ENCODE measurements at regions not wholly inside any gene's neighbourhood (a gene's known extent, or its start where the extent isn't known, plus 50 kb on each side); places are given as distances from the start of the nearest gene placed in this dataset.

DNA sequence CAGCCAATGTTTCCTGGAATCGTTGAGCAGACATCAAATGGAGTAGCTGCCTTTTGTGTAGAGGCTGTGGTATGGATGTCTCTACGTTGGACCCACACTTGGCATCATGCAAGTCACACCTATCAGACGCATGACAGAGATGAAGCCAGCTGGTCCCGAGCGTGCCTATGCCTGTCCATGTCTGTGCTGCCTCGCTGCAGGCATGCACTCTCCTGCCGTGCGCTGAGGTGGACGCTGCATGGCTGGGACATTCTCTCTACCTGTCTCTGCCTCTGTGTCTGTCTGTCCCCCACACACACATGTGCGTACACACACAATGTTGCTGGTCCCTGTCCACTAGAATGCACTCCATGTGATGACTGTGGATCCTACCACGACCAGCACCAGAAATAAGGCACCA is 514.2 kb upstream of the MYT1L start:
- intact Hi-C loops (cut with DNase I), result loop anchor here in 1 of 2 donors (5.0 kb wide), 1 partner anchor 73 kb away; no protein-coding TSS in a partner anchor
- WGBS, 3 donors, result 88 to 91% (median 90%) methylated on average over 11 of the region's 11 CpGs
- DNase-seq (no peak), ATAC-seq (no peak)
- H3K4me3 ChIP-seq, result no peak overlapping the region
- no peaks in the 10 kb centered on the region for H3K9me3 ChIP-seq
- H3K4me1 ChIP-seq, result peaks cover 6% of the 10 kb centered on the region
- TF ChIP-seq, protein P1, sequence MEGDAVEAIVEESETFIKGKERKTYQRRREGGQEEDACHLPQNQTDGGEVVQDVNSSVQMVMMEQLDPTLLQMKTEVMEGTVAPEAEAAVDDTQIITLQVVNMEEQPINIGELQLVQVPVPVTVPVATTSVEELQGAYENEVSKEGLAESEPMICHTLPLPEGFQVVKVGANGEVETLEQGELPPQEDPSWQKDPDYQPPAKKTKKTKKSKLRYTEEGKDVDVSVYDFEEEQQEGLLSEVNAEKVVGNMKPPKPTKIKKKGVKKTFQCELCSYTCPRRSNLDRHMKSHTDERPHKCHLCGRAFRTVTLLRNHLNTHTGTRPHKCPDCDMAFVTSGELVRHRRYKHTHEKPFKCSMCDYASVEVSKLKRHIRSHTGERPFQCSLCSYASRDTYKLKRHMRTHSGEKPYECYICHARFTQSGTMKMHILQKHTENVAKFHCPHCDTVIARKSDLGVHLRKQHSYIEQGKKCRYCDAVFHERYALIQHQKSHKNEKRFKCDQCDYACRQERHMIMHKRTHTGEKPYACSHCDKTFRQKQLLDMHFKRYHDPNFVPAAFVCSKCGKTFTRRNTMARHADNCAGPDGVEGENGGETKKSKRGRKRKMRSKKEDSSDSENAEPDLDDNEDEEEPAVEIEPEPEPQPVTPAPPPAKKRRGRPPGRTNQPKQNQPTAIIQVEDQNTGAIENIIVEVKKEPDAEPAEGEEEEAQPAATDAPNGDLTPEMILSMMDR (IDR thresholded peaks at IDR 0.05), result no peak
- no peaks in the 10 kb centered on the region for H3K27me3 ChIP-seq (ENCODE audit: insufficient read depth in 3 of 3, low read length in 2 of 3)
- H3K27ac ChIP-seq, result no peak overlapping the region
- H3K36me3 ChIP-seq (ENCODE audit: insufficient read depth in 1 of 2, low read depth in 1 of 2), result no peaks in the 10 kb centered on the region

DNA sequence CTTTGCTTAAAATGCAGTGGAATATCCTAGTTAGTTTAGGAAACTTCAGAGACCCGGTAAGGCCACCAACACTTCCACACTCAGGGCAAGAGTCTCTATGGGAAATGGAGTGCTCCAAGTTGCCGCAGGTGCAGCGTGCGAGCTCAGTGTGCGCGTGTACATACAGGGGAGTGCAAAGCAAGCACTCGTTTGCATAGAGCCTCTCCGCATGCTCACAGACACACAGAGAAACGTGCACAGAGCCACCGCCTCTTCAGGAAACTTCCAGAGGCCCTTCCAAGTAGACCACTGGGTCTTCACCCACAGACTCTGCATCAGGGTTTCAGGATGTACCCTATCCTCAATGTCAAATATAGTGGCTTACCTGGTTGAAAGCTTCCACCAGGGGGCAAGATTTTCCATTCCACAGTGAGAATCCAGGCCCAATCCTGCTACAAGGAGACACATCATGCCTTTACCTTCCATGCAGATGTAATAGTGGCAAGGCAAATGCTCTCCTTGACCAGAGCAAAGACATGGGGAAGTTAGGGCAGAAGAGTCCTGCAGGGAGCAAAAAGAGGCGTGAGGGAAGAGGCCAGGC is 513.0 kb upstream of the MYT1L start:
- Histone ChIP-seq H3K4me1 (peaks cover 12% of the 10 kb centered on the region), H3K4me3 (no peak overlapping the region), H3K27ac (no peak overlapping the region), H3K27me3 (ENCODE audit: insufficient read depth in 3 of 3, low read length in 2 of 3) (no peaks in the 10 kb centered on the region), H3K36me3 (ENCODE audit: insufficient read depth in 1 of 2, low read depth in 1 of 2) (no peaks in the 10 kb centered on the region), H3K9me3 (no peaks in the 10 kb centered on the region)
- no peak for DNase-seq
- 91 to 96% (median 93%) methylated on average over 11 of the region's 11 CpGs for WGBS, 3 donors
- no peak for ATAC-seq
- TF ChIP-seq, protein P1 (IDR thresholded peaks at IDR 0.05), result no peak
- intact Hi-C loops (cut with DNase I), result no loop called here

DNA sequence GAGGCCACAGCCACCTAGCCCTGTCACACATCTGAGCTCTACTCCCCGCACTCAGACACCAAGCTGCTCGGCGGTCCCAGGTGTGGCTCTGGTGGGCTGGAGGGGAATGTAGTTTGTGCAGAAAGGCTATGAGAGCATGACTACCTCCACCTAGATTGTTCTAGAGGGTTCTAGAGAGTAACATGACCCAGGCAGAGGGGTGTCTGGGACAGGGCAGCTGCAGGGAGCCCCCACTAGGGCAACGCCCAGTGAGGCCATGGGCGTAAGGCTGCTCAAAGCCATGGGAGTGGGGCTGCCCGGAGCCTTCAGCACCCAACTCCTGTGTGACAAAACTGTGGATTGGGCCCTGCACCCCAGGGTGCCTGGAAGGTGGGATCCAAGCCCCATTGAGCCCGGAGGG is 511.4 kb upstream of the MYT1L start:
- intact Hi-C loops (cut with DNase I), result no loop called here
- TF ChIP-seq, protein P1 (IDR thresholded peaks at IDR 0.05), result no peak
- H3K4me3 ChIP-seq, result no peak overlapping the region
- peaks cover 12% of the 10 kb centered on the region for H3K4me1 ChIP-seq
- no peaks in the 10 kb centered on the region for H3K36me3 ChIP-seq (ENCODE audit: insufficient read depth in 1 of 2, low read depth in 1 of 2)
- no peaks in the 10 kb centered on the region for H3K9me3 ChIP-seq
- no peaks in the 10 kb centered on the region for H3K27me3 ChIP-seq (ENCODE audit: insufficient read depth in 3 of 3, low read length in 2 of 3)
- WGBS, 3 donors, result 94 to 99% (median 98%) methylated on average over 7 of the region's 7 CpGs
- ATAC-seq (no peak), DNase-seq (no peak)
- no peak overlapping the region for H3K27ac ChIP-seq

DNA sequence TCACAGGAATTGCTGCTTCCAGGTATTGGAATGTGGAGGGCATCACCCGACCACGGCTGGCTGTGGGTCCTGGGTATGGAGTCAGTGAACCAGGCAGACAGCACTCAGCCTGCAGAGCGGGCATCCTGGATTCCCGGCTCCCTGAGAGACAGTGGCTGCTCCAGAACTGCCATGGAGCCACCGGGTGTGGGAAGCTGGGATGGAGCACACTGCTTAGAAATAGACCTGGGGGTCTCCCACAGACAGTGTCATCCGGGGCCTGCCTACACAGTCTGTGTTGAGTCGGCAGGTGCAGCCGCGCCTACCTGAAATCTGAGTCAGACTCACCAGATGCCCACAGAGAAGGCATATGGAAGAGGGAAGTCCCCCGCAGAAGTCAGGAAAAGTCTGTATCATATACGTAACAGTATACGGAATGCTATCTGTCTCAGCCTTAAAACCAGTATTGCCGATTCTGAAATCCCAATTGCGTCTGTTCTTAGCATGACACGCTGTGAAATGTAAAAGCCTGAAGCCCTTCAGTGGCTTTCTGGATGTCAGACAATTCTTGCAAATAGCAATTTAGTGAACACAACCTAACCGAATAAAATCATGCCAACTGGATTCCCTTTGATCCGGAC is 509.7 kb upstream of the MYT1L start:
- Histone ChIP-seq H3K9me3 (no peaks in the 10 kb centered on the region), H3K4me1 (peaks cover 6% of the 10 kb centered on the region), H3K27me3 (ENCODE audit: insufficient read depth in 3 of 3, low read length in 2 of 3) (no peaks in the 10 kb centered on the region), H3K27ac (no peak overlapping the region), H3K4me3 (no peak overlapping the region), H3K36me3 (ENCODE audit: insufficient read depth in 1 of 2, low read depth in 1 of 2) (no peaks in the 10 kb centered on the region)
- DNase-seq (no peak), ATAC-seq (no peak)
- 90 to 91% (median 91%) methylated on average over 17 of the region's 17 CpGs for WGBS, 3 donors
- TF ChIP-seq, protein P1 (IDR thresholded peaks at IDR 0.05), result no peak
- intact Hi-C loops (cut with DNase I), result no loop called here
